SH-SY5Y (cell line): ENCODE measurements at regions not wholly inside any gene's neighbourhood (a gene's known extent, or its start where the extent isn't known, plus 50 kb on each side); places are given as distances from the start of the nearest gene placed in this dataset.

Experiments
- GATA2 ChIP-seq: IDR thresholded peaks from 2 replicates; pipeline ENCODE4 v1.6.1; 2011; ENCODE audit warnings: mild to moderate bottlenecking, low read depth, low read length
- GATA3 ChIP-seq: IDR thresholded peaks from 2 replicates; pipeline ENCODE4 v1.6.1; 2011; ENCODE audit warnings: low read depth, mild to moderate bottlenecking, low read length, moderate library complexity

GRCh38 chr6:164478426-164478825 is 831.0 kb downstream of the C6orf118 start:
- TF ChIP-seq GATA3 (no peak), GATA2 (no peak)

GRCh38 chr6:164477790-164478189 is 831.6 kb downstream of the C6orf118 start:
- TF ChIP-seq GATA2 = no peak
- TF ChIP-seq GATA3 = no peak

- TF ChIP-seq GATA2 = no peak
- TF ChIP-seq GATA3 = no peak
Observed at GRCh38 chr6:164477101-164477500, 832.3 kb downstream of the C6orf118 start.

- TF ChIP-seq GATA2 (no peak), GATA3 (no peak)
Observed at GRCh38 chr6:164469276-164469949, 840.0 kb downstream of the C6orf118 start.

GRCh38 chr6:164455835-164456234 is 853.6 kb downstream of the C6orf118 start:
- TF ChIP-seq GATA2 (no peak), GATA3 (no peak)

- no peak for TF ChIP-seq GATA3
Observed at GRCh38 chr6:164453835-164454234, 855.6 kb downstream of the C6orf118 start.

- no peak for TF ChIP-seq GATA3
- TF ChIP-seq GATA2 = no peak
Observed at GRCh38 chr6:164442572-164442971, 866.8 kb downstream of the C6orf118 start.

- TF ChIP-seq GATA3 (no peak), GATA2 (no peak)
Observed at GRCh38 chr6:164439331-164439730, 870.1 kb downstream of the C6orf118 start.

GRCh38 chr6:164436976-164437375 is 872.4 kb downstream of the C6orf118 start:
- TF ChIP-seq GATA2 (no peak), GATA3 (no peak)

GRCh38 chr6:164427728-164428402 is 881.5 kb downstream of the C6orf118 start:
- no peak for TF ChIP-seq GATA3
- TF ChIP-seq GATA2 = no peak

GRCh38 chr6:164424489-164424888 is 884.9 kb downstream of the C6orf118 start:
- TF ChIP-seq GATA3 (no peak), GATA2 (no peak)

- TF ChIP-seq GATA3 (no peak), GATA2 (no peak)
Observed at GRCh38 chr6:164419099-164419498, 890.3 kb downstream of the C6orf118 start.

GRCh38 chr6:164418262-164418588 is 891.2 kb downstream of the C6orf118 start:
- TF ChIP-seq GATA3 (no peak), GATA2 (no peak)

- TF ChIP-seq GATA2 (no peak), GATA3 (no peak)
Observed at GRCh38 chr6:164417537-164418261, 891.7 kb downstream of the C6orf118 start.

GRCh38 chr6:164415832-164416563 is 893.4 kb downstream of the C6orf118 start:
- no peak for TF ChIP-seq GATA3
- TF ChIP-seq GATA2 = no peak

GRCh38 chr6:164414695-164415094 is 894.7 kb downstream of the C6orf118 start:
- no peak for TF ChIP-seq GATA3
- TF ChIP-seq GATA2 = no peak

- no peak for TF ChIP-seq GATA3
- no peak for TF ChIP-seq GATA2
Observed at GRCh38 chr6:164412566-164412965, 896.8 kb downstream of the C6orf118 start.
